OCI-LY1 (cell line): ENCODE measurements at regions not wholly inside any gene's neighbourhood (a gene's known extent, or its start where the extent isn't known, plus 50 kb on each side); places are given as distances from the start of the nearest gene placed in this dataset.

Source experiments
- H2AFZ ChIP-seq: fragments of 200-600 bp; sonication (generic), shearing (Covaris generic); 2 replicates; pipeline ENCODE4 v1.6.0; 2014; ENCODE audit warnings: antibody characterized with exemption, mild to moderate bottlenecking, low read length
- H3F3A ChIP-seq: fragments of 200-600 bp; sonication (generic), shearing (Covaris generic); 2 replicates; pipeline ENCODE4 v1.6.0; 2014; ENCODE audit warnings: mild to moderate bottlenecking, antibody characterized with exemption, low read length, moderate library complexity; ENCODE audit not compliant: insufficient read depth
- H3K27ac ChIP-seq: fragments of 200-600 bp; sonication (generic); 2 replicates; pipeline ENCODE4 v1.5.1; 2014; ENCODE audit warnings: low read length, mixed run types, mild to moderate bottlenecking, low read depth; ENCODE audit not compliant: poor library complexity, severe bottlenecking
- H3K27me3 ChIP-seq: fragments of 200-600 bp; sonication (generic); 2 replicates; pipeline ENCODE4 v1.6.0; 2014; ENCODE audit warnings: antibody characterized with exemption, mild to moderate bottlenecking, low read length, moderate library complexity; ENCODE audit not compliant: insufficient read depth
- H3K36me3 ChIP-seq: fragments of 200-600 bp; sonication (generic); 2 replicates; pipeline ENCODE4 v1.6.1; 2014; ENCODE audit warnings: mild to moderate bottlenecking, antibody characterized with exemption, low read length, moderate library complexity, mixed read lengths; ENCODE audit not compliant: insufficient read depth
- H3K4me1 ChIP-seq: fragments of 200-600 bp; sonication (generic); 2 replicates; pipeline ENCODE4 v1.5.1; 2014; ENCODE audit warnings: mild to moderate bottlenecking, low read length, moderate library complexity; ENCODE audit not compliant: insufficient read depth, severe bottlenecking
- H3K4me2 ChIP-seq: fragments of 200-600 bp; sonication (generic), shearing (Covaris generic); 2 replicates; pipeline ENCODE4 v1.6.1; 2014; ENCODE audit warnings: low read length
- H3K4me3 ChIP-seq: fragments of 200-600 bp; sonication (generic); 2 replicates; pipeline ENCODE4 v1.5.1; 2014; ENCODE audit warnings: low read length, low read depth, mild to moderate bottlenecking, mixed read lengths; ENCODE audit not compliant: poor library complexity, severe bottlenecking
- H3K79me2 ChIP-seq: fragments of 200-600 bp; shearing (Covaris generic); 2 replicates; pipeline ENCODE4 v1.6.1; 2016; ENCODE audit warnings: mixed run types, low read length, mixed read lengths; ENCODE audit not compliant: insufficient read depth
- H3K9ac ChIP-seq: fragments of 200-600 bp; sonication (generic), shearing (Covaris generic); 2 replicates; pipeline ENCODE4 v1.6.1; 2014; ENCODE audit warnings: mild to moderate bottlenecking, low read length, mixed read lengths
- H3K9me2 ChIP-seq: fragments of 200-600 bp; sonication (generic), shearing (Covaris generic); 2 replicates; pipeline ENCODE4 v1.6.1; 2014; ENCODE audit warnings: low read depth, mild to moderate bottlenecking, low read length, mixed read lengths
- H3K9me3 ChIP-seq: fragments of 200-600 bp; shearing (Covaris generic); 2 replicates; pipeline ENCODE4 v1.6.1; 2014; ENCODE audit warnings: low read length, mixed read lengths
- H4K20me1 ChIP-seq: fragments of 200-600 bp; sonication (generic), shearing (Covaris generic); 2 replicates; pipeline ENCODE4 v1.6.0; 2016; ENCODE audit warnings: mild to moderate bottlenecking, low read length; ENCODE audit not compliant: insufficient read depth
- EZH2 ChIP-seq: fragments of 200-600 bp; sonication (generic), shearing (Covaris generic); IDR thresholded peaks from 2 replicates; pipeline ENCODE4 v1.8.0; 2017; ENCODE audit warnings: borderline replicate concordance, mixed run types, mild to moderate bottlenecking, antibody characterized with exemption, low read length, moderate library complexity, mixed read lengths
- TF ChIP-seq, protein P1 (sequence below): fragments of 200-600 bp; sonication (generic), shearing (Covaris generic); IDR thresholded peaks from 2 replicates; pipeline ENCODE4 v1.5.1; 2017; ENCODE audit warnings: mild to moderate bottlenecking, antibody characterized with exemption, low read length, moderate library complexity, mixed read lengths

DNA sequence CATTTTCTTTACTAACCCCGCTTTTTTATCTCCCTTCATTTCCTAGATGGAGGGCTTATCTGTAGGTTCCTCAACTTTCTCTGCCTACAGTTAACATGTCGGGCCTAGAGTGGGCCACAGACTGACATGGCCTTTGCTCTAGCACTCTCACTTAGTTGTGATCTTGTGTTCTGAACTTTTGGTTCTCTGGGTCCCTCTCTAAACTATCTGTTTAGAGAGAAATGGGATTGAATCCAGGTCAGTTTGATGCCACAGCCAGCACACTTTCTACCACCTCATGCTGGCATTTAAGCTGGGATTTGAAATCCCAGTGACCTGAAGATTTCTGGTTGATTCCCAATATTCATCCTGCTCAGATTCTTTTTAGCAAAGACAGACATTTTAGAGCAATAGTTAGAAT, 388.5 kb upstream of the PAPPA start:
- H3K4me1 ChIP-seq: no peaks in the 10 kb centered on the region
- H3K27ac ChIP-seq: no peak overlapping the region
- no peak overlapping the region for H3K9ac ChIP-seq
- H3K9me3 ChIP-seq: no peaks in the 10 kb centered on the region
- H3K36me3 ChIP-seq: no peaks in the 10 kb centered on the region
- H3K79me2 ChIP-seq: no peaks in the 10 kb centered on the region
- no peaks in the 10 kb centered on the region for H3K9me2 ChIP-seq
- H2AFZ ChIP-seq: no peak overlapping the region
- no peak overlapping the region for H3K4me2 ChIP-seq
- H3F3A ChIP-seq: no peaks in the 10 kb centered on the region
- no peaks in the 10 kb centered on the region for H3K27me3 ChIP-seq
- H3K4me3 ChIP-seq: no peak overlapping the region
- no peak for TF ChIP-seq EZH2
- TF ChIP-seq, protein P1, sequence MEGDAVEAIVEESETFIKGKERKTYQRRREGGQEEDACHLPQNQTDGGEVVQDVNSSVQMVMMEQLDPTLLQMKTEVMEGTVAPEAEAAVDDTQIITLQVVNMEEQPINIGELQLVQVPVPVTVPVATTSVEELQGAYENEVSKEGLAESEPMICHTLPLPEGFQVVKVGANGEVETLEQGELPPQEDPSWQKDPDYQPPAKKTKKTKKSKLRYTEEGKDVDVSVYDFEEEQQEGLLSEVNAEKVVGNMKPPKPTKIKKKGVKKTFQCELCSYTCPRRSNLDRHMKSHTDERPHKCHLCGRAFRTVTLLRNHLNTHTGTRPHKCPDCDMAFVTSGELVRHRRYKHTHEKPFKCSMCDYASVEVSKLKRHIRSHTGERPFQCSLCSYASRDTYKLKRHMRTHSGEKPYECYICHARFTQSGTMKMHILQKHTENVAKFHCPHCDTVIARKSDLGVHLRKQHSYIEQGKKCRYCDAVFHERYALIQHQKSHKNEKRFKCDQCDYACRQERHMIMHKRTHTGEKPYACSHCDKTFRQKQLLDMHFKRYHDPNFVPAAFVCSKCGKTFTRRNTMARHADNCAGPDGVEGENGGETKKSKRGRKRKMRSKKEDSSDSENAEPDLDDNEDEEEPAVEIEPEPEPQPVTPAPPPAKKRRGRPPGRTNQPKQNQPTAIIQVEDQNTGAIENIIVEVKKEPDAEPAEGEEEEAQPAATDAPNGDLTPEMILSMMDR: no peak
- H4K20me1 ChIP-seq: no peaks in the 10 kb centered on the region

DNA sequence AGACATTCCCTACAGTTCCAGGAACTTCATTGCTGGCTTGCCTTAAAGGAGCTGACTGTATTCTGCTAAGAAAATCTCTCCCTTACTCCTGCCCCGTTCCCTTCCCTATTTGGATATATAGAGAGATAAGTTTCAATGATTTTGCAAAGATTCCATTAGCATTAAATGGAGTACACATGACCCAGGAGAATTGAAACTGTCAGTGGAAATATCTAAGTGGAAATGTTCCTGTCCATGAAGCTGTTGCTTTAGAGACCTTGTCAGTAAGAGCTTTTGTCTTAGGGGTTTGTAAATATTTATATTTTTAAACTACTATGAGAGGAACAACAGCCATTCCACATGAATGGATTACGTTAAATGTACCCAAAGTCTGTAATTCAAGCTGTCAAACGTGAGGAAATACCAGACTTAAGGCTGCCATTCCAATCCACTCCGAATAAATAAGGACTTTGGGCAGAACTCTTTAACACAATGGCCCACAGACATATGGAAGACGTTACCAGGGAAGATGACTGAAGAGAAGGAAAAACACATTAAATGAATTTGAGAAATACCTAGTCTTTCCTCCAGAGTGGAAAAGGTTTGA, 387.1 kb upstream of the PAPPA start:
- no peak overlapping the region for H3K27ac ChIP-seq
- H3F3A ChIP-seq: no peaks in the 10 kb centered on the region
- H3K79me2 ChIP-seq: no peaks in the 10 kb centered on the region
- H3K4me3 ChIP-seq: no peak overlapping the region
- TF ChIP-seq, protein P1: no peak
- TF ChIP-seq EZH2: no peak
- no peaks in the 10 kb centered on the region for H4K20me1 ChIP-seq
- no peak overlapping the region for H2AFZ ChIP-seq
- no peaks in the 10 kb centered on the region for H3K36me3 ChIP-seq
- no peaks in the 10 kb centered on the region for H3K9me3 ChIP-seq
- no peaks in the 10 kb centered on the region for H3K27me3 ChIP-seq
- no peak overlapping the region for H3K9ac ChIP-seq
- no peaks in the 10 kb centered on the region for H3K4me1 ChIP-seq
- no peaks in the 10 kb centered on the region for H3K9me2 ChIP-seq
- H3K4me2 ChIP-seq: no peak overlapping the region

DNA sequence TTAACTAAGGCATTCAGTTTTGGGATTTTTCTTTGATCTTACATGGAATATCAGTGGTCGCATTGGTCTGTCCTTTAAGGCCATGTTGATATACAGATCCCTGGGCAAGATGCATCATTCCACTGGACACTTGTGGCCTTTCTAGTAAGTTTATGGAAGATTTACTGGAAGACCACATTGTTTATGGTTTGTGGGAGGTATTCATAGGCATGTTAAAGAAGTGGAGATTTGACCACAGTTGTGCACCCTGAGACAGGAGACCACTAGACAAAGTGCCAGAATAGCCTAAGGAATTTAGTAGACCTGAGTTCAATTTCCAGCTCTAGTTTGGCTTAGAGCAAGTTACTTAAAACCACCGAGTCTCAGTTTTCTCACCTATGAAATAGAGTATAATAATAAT, 383.1 kb upstream of the PAPPA start:
- no peak overlapping the region for H3K4me3 ChIP-seq
- no peaks in the 10 kb centered on the region for H3K79me2 ChIP-seq
- TF ChIP-seq EZH2: no peak
- TF ChIP-seq, protein P1: no peak
- H3K27me3 ChIP-seq: no peaks in the 10 kb centered on the region
- H3K27ac ChIP-seq: no peak overlapping the region
- H3K36me3 ChIP-seq: no peaks in the 10 kb centered on the region
- H2AFZ ChIP-seq: no peak overlapping the region
- H4K20me1 ChIP-seq: no peaks in the 10 kb centered on the region
- H3F3A ChIP-seq: no peaks in the 10 kb centered on the region
- no peaks in the 10 kb centered on the region for H3K4me1 ChIP-seq
- no peaks in the 10 kb centered on the region for H3K9me2 ChIP-seq
- H3K4me2 ChIP-seq: no peak overlapping the region
- no peak overlapping the region for H3K9ac ChIP-seq
- H3K9me3 ChIP-seq: no peaks in the 10 kb centered on the region
